PFSK-1 (cell line): ENCODE measurements at regions not wholly inside any gene's neighbourhood (a gene's known extent, or its start where the extent isn't known, plus 50 kb on each side); places are given as distances from the start of the nearest gene placed in this dataset.

Experiments used
- FOXP2 ChIP-seq: optimal IDR thresholded peaks from 2 replicates; pipeline ENCODE3; 2011; ENCODE audit warnings: borderline replicate concordance, control low read depth, inconsistent platforms; ENCODE audit not compliant: insufficient read depth; ENCODE audit errors: extremely low read length, extremely low read depth
- POLR2AphosphoS5 ChIP-seq: IDR thresholded peaks from 2 replicates; pipeline ENCODE4 v1.6.1; 2012; ENCODE audit warnings: low read depth, mild to moderate bottlenecking, control low read depth, low read length, moderate library complexity
- SIN3A ChIP-seq: IDR thresholded peaks from 2 replicates; pipeline ENCODE4 v1.6.1; 2012; ENCODE audit warnings: mild to moderate bottlenecking, low read length, moderate library complexity, borderline replicate concordance; ENCODE audit not compliant: insufficient read depth
- TAF1 ChIP-seq: IDR thresholded peaks from 2 replicates; pipeline ENCODE4 v1.6.1; 2012; ENCODE audit warnings: low read length, control low read depth, borderline replicate concordance; ENCODE audit not compliant: insufficient read depth
- TF ChIP-seq, protein P1 (sequence below), 2 experiments: IDR thresholded peaks; 2 replicates each; pipeline versions ENCODE4 v1.6.1 to v1.8.0; 2011 to 2012; ENCODE audit warnings: low read depth in 2 of 2, low read length in 2 of 2, control low read depth in 1 of 2, inconsistent platforms in 1 of 2, mild to moderate bottlenecking in 1 of 2, moderate library complexity in 1 of 2; ENCODE audit not compliant: insufficient read depth in 1 of 2

DNA sequence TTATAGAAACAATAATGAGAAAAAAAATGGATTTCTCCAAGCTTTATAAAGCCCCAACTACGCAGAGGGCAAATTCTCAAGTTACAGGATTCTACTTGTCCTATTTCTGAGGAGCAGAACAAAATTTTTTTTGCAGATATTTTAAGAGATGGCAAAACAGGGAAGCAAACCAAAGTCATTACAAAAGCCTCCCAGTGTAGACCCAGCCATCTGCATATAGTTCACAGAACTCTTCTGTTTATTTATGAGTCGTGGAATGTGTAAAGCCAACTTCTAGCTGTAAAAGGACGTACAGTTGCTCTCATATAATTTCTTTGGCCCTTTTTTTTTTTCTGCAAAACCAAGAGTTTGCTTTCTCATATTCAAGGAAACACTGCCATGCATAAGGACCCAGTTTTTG is 120.4 kb downstream of the PCDH7 start:
- TF ChIP-seq SIN3A: no peak
- TF ChIP-seq, protein P1, sequence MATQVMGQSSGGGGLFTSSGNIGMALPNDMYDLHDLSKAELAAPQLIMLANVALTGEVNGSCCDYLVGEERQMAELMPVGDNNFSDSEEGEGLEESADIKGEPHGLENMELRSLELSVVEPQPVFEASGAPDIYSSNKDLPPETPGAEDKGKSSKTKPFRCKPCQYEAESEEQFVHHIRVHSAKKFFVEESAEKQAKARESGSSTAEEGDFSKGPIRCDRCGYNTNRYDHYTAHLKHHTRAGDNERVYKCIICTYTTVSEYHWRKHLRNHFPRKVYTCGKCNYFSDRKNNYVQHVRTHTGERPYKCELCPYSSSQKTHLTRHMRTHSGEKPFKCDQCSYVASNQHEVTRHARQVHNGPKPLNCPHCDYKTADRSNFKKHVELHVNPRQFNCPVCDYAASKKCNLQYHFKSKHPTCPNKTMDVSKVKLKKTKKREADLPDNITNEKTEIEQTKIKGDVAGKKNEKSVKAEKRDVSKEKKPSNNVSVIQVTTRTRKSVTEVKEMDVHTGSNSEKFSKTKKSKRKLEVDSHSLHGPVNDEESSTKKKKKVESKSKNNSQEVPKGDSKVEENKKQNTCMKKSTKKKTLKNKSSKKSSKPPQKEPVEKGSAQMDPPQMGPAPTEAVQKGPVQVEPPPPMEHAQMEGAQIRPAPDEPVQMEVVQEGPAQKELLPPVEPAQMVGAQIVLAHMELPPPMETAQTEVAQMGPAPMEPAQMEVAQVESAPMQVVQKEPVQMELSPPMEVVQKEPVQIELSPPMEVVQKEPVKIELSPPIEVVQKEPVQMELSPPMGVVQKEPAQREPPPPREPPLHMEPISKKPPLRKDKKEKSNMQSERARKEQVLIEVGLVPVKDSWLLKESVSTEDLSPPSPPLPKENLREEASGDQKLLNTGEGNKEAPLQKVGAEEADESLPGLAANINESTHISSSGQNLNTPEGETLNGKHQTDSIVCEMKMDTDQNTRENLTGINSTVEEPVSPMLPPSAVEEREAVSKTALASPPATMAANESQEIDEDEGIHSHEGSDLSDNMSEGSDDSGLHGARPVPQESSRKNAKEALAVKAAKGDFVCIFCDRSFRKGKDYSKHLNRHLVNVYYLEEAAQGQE (IDR thresholded peaks at IDR 0.05; ENCODE audit: insufficient read depth in 1 of 2, low read depth in 2 of 2, low read length in 2 of 2): no peak
- TF ChIP-seq TAF1: no peak
- no peak for TF ChIP-seq FOXP2
- TF ChIP-seq POLR2AphosphoS5: no peak

DNA sequence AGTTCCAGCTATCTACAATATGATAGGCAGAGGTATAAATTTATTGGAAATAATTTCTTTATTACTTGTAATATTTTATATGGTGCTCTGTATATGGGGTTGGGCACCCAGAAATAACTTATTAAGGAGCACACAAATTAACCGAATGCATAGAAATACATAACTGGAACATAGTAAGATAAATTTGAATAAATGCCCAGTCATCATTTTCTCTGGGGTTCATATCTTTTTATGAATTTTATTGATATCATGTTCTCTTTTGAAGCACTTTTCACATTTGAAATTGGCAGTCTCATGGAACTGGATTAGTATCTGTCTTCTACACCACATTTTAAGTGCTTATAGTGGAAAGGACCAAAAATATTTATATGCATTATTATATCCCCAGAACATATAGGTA is 122.0 kb downstream of the PCDH7 start:
- no peak for TF ChIP-seq SIN3A
- TF ChIP-seq, protein P1 (IDR thresholded peaks at IDR 0.05; ENCODE audit: insufficient read depth in 1 of 2, low read depth in 2 of 2, low read length in 2 of 2): no peak
- no peak for TF ChIP-seq POLR2AphosphoS5
- TF ChIP-seq FOXP2: no peak
- no peak for TF ChIP-seq TAF1

DNA sequence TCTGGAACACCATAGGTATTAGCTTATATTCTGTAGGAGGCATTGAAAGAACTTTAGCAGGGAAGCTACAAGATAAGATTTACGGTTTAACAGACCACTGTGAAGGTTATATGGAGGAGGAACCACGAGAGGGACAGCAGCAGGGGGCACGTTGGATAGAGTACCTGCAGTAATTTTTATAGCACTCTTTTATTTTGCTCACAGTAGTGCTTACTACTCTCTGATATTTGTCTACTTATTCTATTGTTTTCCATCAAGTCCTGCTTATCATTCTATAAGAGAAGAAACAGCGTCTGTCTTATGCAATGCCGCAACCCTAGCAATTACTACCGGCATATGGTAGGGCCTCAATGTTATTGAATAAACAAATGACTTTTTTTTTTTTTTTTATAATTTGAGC is 122.5 kb downstream of the PCDH7 start:
- no peak for TF ChIP-seq FOXP2
- no peak for TF ChIP-seq POLR2AphosphoS5
- no peak for TF ChIP-seq SIN3A
- TF ChIP-seq, protein P1 (IDR thresholded peaks at IDR 0.05; ENCODE audit: insufficient read depth in 1 of 2, low read depth in 2 of 2, low read length in 2 of 2): no peak
- no peak for TF ChIP-seq TAF1

DNA sequence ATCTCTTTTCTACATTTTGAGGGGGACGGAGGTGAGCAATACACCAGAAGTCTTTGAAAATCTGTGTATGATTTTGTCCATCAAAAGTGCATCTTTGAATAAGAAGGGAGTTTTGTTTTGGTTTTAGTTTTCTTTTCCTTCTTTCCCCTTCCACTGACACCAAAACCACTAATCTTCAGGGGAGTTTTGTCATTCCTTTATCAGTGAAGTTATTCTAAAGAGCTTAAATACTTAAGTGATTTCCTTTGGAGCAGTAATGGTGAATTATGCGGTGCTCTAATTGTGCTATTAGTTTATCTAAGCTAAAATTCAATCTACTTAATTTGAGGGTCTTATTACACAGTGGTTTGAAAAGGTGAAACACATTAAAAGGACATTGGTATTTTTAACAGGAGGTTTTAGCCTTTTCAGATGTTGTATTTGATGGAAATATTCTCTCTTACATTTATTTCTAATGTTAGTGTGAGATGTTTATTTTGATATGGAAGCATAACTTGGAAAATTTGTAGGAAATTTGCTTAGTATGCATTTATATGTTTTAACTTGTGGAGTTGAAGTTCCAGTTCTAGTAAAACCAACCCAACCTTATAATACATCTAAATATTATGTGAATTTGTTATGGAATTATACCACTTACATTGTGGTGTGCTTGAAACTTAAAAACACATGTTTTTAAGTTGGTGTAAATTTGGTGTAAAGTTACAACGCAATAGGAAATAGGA is 124.9 kb downstream of the PCDH7 start:
- no peak for TF ChIP-seq FOXP2
- TF ChIP-seq, protein P1 (IDR thresholded peaks at IDR 0.05; ENCODE audit: insufficient read depth in 1 of 2, low read depth in 2 of 2, low read length in 2 of 2): no peak
- no peak for TF ChIP-seq TAF1
- TF ChIP-seq POLR2AphosphoS5: no peak
- no peak for TF ChIP-seq SIN3A

DNA sequence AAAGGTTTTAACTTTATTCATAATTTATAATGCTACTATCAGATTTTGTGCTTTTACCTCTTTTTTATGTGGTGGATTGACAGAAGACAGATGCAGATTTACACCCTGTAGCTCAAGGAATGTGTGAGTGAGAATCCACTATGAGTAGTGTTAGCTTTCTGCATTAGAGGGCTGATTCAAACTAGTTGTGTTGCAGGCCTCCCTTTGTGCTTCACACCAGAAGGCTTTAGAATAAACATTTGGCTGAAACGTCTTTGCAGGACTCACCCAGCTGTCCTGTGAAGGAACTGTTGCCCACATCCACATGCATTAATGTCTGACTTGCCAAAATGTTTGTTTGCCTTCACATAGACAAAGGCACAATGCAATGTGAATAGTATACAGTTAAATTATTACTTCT is 127.0 kb downstream of the PCDH7 start:
- TF ChIP-seq, protein P1 (IDR thresholded peaks at IDR 0.05; ENCODE audit: insufficient read depth in 1 of 2, low read depth in 2 of 2, low read length in 2 of 2): no peak
- TF ChIP-seq TAF1 (no peak), FOXP2 (no peak), SIN3A (no peak), POLR2AphosphoS5 (no peak)
